Epidermal melanocyte (primary cell): ENCODE measurements at regions not wholly inside any gene's neighbourhood (a gene's known extent, or its start where the extent isn't known, plus 50 kb on each side); places are given as distances from the start of the nearest gene placed in this dataset.

Experiments
- DNase-seq: peaks from one replicate; pipeline ENCODE4 v3.0.0; 2011; ENCODE audit warnings: low spot score; ENCODE audit not compliant: insufficient read length

DNA sequence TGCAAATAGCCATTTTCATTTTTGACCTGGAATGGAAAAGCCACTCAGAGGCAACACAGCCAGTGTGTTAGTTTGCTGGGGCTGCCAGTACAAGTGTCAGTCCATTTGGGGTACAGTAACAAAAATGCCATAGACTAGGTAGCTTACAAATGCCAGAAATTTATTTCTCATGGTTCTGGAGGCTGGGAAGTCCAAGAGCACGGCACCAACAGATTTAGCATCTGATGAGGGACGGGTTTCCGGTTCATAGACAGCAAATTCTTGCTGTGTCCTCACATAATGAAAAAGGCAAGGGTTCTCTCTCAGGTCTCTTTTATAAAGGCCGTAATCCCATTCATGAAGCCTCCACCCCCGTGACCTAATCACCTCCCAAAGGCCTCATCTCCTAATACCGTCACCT, 418.2 kb downstream of the TYW1 start:
- no peak for DNase-seq

- no peak for DNase-seq
Observed at GRCh38 chr7:67422601-67423000, 426.0 kb downstream of the TYW1 start.

DNA sequence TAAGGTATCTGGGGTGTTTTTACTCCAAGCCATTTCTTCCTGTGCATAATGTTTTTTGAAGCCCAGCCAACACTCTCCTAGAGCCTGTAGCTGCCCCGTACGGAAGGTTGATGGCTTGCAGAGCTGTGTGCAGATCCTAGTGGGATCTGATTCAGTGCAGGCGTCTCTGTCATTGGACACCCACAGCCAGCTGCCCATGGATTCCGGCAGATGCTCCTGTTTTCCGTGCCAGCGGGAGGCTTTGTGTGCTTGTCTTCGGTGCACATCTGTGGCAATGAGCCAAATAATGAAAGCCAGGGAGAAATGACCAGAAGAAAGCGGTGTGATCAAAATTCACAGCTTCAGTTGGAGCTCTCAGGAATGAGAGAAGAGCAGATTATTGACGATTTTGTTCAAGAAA, 426.4 kb downstream of the TYW1 start:
- no peak for DNase-seq

DNA sequence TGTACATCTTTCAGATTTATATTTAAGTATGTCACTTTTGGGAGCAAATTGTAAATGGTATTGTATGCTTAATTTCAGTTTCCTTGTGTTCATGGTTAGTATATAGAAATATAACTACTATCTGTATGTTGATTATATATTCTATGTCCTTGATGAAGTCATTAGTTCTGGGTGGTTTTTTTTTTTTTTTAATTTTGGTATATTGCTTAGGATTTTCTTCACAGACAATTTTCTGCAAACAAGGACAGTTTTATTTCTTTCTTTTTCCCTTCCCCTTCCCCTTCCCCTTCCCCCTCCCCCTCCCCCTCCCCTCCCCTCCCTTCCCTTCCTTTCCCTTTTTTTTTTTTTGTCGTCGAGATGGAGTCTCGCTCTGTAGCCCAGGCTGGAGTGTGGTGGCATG, 430.0 kb downstream of the TYW1 start:
- no peak for DNase-seq

GRCh38 chr7:67429735-67430134, 433.1 kb downstream of the TYW1 start:
- no peak for DNase-seq

- DNase-seq: no peak
Observed at GRCh38 chr7:67432536-67433234, 436.1 kb downstream of the TYW1 start.

GRCh38 chr7:67435894-67436535, 439.4 kb downstream of the TYW1 start:
- no peak for DNase-seq

GRCh38 chr7:67438198-67438882, 441.7 kb downstream of the TYW1 start:
- no peak for DNase-seq

DNA sequence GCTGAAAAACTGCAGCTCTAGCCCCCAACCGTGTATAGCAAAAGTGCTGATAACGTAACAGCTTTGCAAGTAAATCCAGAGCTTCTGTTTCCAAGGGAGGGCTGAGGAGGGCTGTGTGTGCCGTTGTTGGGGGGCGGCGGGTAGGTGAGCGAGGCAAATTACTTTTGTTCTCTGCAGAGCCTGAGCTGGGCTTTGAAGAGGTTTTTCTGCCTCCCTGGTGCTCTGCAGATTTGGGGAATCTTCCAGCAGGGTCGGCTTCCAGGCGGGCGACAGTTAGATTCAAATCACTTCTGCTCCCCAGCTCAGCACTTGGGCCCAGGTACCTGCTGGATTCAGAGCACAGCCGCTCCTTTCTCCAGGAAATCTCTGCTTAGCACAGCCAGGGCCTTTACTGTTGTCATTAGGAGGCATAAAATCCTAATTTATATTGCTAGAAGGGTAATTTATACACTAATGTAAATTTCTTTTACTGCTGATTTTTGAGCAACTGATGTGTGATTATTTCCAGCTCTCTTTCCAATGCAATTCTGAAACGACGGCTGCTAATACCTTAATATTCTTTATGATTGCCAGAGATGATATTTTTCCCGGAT, 442.4 kb downstream of the TYW1 start:
- no peak for DNase-seq

GRCh38 chr7:67440321-67440720, 443.7 kb downstream of the TYW1 start:
- DNase-seq: no peak

GRCh38 chr7:67445728-67446127, 449.1 kb downstream of the TYW1 start:
- no peak for DNase-seq

- no peak for DNase-seq
Observed at GRCh38 chr7:67447297-67447696, 450.7 kb downstream of the TYW1 start.

GRCh38 chr7:67448271-67448670, 451.6 kb downstream of the TYW1 start:
- DNase-seq: no peak

DNA sequence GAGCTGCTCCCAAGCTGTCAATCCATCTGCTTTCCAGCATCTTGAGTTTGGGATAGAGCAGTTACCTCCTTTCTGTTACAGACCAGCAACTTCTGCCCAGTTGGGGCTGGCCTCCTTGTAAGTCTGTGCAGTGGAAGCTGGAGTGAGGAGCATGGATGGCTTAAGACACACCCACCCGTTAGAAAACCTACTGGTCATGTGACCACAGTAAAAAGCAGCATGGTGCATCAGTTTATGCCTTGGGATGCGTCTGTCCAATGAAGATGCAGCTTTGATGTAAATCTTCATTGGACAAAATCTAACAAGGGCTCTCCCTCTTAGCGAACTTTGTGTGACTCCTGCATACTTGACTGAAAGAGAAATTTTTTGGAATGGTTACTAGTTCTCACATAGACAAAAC, 453.5 kb downstream of the TYW1 start:
- DNase-seq: no peak

DNA sequence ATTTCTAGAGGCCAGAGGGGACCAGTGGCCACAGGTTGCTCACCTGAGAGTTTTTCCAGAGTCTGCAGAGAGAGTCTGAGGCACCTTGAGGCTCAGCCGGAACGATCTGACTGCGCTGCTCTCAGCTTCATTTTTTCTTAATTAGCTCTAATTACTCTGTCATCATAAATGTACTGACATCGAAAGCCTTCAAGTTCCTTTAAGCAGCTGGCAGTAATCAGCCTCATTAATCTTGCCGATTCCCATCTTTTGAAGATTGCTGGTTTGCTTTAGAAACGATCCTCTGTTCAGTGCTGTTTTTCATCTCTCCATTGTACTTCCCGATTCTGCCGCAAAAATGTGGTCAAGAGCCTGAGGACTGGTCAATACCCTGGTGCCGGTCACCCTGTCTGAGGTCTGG, 454.7 kb downstream of the TYW1 start:
- DNase-seq: no peak

GRCh38 chr7:67452516-67453026, 455.9 kb downstream of the TYW1 start:
- DNase-seq: no peak

DNA sequence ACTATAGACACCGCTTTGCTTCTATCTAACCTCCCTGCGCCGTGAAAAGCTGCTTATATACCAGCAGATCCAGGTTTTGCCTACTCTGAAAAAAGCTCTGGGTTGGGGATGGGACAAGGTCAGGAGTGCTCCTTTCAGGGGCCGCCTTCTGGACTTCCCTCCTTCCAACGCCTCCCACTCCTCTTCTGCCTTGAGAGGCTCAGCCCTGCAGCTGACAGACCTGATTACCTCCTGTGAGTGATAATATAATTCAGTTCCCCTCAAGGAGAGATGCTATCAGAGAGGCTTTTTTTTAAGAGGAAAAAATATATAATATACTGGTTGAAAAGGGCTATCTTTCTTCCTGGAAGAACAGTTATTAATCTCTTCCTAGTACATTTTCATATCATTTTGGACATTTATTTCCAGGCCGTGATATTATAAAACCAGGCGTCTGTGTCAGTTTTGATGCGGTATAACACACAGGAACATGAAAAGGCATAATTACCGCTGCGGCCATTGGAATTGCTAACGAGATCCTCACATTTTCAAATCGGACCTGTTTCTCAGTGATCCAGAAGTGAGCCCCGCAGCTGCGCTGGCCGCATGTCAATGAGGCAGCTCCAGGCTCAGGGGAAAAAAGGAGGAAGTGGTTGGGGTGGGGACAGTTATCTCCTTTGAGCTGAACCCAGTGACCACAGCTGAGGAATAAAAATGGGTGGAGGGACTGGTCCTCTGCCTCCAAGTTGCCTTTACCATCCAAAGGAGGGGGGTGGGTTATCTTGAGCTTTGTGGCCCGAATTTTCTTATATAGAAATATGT, 457.1 kb downstream of the TYW1 start:
- DNase-seq: no peak

GRCh38 chr7:67455508-67455907, 458.9 kb downstream of the TYW1 start:
- DNase-seq: no peak

DNA sequence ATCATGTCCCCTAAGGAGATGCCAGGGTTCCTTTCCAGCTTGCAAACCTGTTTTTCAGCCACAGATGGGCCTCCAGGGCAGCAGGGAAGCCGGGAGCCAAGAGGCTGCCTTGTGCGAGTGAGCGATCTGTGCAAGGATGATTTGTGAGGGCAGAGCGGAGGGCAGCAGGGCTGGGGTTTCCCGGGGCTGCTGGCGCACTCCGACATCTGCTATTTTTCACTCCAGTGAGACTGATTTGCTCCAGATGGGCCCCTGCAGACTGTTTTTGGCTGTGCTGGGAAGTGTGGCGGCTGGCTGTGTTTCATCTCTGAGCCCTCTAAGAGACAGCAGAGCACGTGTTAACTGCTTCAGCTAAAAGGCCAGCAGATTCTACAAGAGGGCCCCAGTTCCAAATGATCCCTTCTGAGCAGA, 466.2 kb downstream of the TYW1 start:
- DNase-seq: no peak

DNA sequence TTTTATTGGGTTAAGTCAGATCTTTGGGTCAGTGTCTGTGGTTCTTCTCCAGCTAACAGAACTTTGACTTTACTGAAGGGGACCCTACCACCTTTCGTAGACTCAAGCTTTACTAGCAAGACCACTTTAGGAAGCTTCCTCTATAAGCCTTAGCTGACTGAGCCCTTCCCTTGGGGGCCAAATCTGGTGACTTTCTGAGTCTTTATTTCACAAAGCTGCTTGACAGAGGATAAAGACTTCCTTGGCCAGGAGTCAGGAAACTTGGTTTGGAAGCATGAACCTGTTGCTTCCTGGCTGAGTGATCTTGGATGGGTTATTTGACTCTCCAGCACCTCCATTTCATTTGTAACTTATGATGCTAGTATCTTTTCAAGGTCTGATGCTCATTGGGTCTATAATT, 466.7 kb downstream of the TYW1 start:
- DNase-seq: no peak

DNA sequence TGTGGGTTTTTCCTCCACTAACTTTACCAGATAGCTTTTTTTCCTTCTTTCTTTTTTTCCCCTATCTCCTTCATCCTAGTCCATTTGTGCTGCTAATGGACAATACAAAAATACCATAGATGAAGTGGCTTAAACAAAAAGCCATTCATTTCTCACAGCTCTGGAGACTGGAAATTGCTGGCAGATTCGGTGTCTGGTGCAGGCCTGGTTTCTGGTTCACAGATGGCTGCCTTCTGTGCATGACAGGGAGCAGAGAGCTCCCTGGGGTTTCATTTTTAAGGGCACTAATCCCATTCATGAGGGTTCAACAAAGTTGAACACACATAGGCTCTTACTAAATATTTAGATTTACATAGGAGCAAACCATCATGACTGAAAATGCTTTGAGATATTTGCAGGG, 467.4 kb downstream of the TYW1 start:
- DNase-seq: no peak
